ENCODE measurements at regions not wholly inside any gene's neighbourhood (a gene's known extent, or its start where the extent isn't known, plus 50 kb on each side); places are given as distances from the start of the nearest gene placed in this dataset.

DNA sequence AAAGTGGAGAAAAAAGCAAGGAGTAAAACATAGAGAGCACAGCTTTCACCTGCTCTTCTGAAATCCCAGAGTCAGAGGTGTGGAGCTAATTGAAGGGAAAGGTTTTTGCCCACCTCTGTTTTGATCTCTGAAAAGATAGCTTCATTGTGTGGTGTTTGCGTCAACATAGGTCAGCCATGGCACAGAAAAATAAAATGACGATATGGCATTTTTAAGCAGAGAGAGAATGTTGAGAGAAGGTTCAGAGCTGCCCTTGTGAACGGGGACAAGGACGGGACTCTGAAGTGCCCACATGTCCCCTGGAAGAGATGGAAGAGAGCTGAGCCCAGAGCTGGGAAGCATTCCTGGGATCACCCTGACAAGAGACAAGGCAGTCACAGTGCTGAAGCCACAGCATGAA lies 249.4 kb upstream of the PLSCR5 start:
- DNase-seq (ENCODE audit: low read depth in 2 of 3, low spot score in 2 of 3) = no peak

DNA sequence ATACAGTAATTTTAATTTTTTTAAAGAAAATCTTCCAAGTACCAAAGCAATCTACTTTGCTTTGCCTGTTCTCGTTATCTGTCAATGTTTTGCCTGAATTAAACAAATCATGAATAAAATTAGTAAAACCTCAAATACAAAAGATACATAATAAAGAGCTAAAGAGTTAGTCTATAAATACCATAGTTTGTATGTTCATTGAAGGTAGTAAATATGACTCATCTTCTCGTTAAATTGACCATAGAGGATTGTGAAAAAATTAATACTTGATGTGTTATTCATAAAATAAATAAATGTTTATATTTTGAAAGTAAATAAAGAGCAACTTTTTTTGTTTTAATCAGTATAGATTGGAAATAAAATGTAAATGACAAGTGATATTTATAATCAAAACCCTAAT lies 246.5 kb upstream of the PLSCR5 start:
- DNase-seq (ENCODE audit: low read depth in 2 of 3, low spot score in 2 of 3) = no peak

DNA sequence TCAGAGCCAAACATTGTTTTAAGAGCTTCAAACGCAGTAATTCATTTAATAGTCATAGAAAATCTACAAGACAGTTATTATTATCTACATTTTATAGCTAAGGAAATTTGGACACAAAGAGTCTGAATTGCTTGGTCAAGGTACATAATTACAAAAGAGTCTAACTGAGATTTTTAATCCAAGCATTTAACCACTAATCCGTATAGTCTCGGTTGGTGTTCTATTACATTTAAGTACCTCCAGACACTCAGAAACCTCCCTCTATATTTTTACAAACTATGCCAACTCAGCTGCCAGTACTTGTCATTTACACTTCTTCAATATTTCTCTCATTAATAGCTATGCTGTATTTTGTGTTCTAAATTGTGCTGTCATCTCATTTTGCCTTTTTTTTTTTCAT lies 240.2 kb upstream of the PLSCR5 start:
- DNase-seq (ENCODE audit: low read depth in 2 of 3, low spot score in 2 of 3) = no peak

DNA sequence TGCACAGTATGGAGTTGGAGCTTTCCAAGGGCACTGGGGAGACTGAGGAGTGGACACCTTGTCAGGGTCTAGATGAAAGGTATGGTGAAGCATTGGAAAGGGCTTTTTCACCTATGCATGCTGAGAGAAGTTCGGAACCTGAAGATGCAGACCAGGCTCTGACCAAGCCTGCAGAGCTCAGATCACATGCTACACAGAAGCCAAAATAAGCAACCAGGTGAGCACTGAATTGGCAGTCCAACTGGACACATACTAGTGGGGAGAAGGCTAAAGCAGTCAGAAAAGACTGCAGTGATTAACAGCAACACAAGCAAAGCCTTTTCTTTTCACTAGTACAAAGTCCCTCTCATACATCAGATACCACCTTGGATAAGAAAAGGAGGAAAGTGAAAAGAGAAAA lies 238.3 kb upstream of the PLSCR5 start:
- no peak for DNase-seq (ENCODE audit: low read depth in 2 of 3, low spot score in 2 of 3)

DNA sequence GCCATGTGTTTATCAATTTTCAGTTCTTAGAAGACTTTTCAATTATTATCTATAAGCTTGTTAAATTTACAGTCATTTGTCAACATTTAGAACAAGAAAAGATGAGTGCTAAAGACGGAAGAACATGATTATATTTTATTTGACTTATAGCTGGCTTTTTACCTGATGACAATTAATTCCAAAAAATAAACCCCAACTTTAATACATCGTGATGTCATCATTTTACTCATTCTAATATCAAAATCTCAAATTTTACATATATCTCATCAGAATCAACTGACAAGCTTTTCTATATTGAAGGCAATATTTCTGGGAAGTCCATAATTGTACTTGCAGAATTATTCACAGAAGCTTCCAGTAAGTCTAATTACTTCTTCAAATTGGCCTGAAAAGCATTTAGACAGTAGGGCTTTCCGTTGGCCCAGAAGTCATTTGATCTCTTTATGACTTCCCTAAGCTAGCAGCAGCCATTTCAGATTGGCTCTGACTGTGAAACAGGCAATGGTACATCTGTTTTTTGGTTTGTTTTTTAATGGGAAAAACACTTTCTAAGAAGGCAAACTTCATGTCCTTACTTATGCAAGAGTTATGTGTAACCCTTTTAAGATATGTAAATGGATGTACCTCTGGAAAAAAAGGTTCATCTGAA lies 234.7 kb upstream of the PLSCR5 start:
- DNase-seq (ENCODE audit: low read depth in 2 of 3, low spot score in 2 of 3) = no peak

DNA sequence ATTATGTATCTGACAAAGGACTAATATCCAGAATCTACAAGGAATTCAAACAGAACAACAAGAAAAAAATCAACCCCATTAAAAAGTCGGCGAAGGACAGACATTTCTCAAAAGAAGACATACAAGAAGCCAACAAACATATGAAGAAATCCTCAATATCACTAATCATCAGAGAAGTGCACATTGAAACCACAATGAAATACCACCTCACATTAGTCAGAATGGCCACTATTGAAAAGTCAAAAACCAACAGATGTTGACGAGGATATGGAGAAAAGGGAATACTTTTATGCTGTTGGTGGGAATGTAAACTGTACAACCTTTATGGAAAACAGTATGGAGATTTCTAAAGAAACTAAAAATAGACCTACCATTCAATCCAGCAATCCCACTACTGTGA lies 233.1 kb upstream of the PLSCR5 start:
- no peak for DNase-seq (ENCODE audit: low read depth in 2 of 3, low spot score in 2 of 3)

DNA sequence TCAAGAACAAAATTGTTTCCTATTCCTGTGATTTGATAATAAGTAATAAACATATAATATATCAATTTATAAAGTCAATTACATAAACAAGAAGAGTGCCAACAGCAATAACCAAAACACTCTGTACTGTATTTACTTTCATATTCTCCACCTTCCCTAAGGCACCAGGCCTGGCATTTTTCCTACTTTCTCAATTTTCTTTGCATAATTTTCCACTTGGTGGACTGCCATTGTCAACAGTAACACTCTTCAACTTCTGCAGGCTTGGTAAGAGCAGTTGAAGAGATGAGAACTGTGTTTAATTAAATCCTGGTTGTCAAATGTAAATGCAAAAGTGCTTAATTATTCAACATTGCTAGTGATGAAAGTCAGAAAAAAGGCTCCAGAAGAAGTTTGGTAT lies 229.8 kb upstream of the PLSCR5 start:
- no peak for DNase-seq (ENCODE audit: low read depth in 2 of 3, low spot score in 2 of 3)

DNA sequence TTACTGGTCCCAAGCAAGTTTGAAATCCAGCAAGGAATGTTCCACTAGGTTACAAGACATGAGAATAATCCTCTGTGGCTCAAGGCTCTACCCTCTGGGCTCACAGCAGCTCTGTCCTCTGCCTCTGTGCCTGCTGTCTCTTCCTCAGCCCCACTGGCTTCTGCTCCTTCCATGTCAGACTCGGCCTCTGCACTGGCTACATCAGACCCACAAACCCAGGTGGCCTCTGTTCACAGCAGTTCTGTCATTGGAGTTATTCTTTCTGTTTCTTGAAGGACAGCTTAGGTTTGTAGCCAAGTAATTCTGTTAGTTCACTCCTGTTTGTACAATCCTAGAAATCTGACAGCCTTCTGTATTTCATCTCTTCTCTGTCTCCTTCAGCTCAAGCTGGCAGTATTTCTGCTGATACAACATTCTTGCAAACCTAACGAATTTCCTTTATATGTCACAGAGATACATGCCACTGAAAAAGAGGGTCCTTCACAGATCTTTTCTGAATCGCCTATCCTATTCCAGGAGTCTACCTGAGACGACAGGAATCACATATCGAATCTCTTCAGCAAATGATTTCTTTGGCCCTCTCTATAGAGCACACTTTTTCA lies 227.8 kb upstream of the PLSCR5 start:
- no peak for DNase-seq (ENCODE audit: low read depth in 2 of 3, low spot score in 2 of 3)

DNA sequence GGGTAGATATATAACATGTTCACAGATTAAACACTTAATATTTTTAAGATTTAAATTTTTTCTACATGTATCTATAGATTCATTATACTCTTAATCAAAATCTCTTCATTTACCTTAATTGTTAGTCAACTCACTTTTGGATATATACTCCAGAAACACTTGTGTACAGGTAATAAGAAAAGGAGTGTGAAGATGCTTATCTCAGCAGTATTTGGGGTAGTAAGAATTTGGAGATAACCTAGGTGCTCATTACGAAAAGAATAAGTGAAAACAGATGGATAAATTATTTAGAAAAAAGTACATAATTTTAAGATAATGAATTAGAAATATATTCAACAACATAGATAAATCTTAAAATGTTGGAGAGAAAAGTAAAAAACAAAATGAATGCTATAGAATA lies 226.5 kb upstream of the PLSCR5 start:
- DNase-seq (ENCODE audit: low read depth in 2 of 3, low spot score in 2 of 3) = no peak

DNA sequence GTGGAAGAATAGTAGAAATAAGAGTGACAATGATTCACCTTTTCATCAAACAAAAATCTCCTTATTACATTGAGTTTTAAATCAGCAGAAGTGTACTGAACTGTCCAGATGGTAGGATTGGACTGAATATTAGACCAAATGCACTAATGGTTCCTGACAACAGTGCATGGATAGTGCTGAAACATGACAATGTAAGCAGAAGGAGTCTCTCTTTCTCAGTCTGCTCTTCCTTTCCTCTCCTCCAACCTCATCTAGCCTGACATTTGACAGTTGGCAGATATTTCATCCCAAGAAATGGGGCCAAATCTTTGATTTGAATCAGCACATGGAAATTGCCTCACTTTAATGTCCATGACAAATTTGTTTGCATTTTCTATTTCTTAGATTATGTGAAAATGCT lies 225.1 kb upstream of the PLSCR5 start:
- no peak for DNase-seq (ENCODE audit: low read depth in 2 of 3, low spot score in 2 of 3)

DNA sequence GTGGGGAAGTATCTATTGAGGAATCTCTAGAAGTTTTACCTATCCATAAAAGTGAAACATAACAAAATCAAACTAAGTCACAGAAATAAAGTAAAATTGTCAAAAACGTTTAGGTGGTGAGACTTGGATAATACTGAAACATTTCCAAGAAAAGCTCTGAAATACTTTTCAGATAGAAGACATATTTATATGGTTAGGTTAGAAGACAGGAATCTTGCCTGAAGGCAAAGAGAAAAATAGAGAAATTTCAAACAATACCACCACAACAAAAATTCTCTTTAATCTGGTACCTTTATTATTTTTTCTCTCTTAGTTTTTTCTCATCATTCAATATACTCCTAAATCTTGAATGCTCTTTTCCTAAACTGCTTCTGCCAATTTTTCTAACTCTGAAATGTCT lies 222.7 kb upstream of the PLSCR5 start:
- no peak for DNase-seq (ENCODE audit: low read depth in 2 of 3, low spot score in 2 of 3)

DNA sequence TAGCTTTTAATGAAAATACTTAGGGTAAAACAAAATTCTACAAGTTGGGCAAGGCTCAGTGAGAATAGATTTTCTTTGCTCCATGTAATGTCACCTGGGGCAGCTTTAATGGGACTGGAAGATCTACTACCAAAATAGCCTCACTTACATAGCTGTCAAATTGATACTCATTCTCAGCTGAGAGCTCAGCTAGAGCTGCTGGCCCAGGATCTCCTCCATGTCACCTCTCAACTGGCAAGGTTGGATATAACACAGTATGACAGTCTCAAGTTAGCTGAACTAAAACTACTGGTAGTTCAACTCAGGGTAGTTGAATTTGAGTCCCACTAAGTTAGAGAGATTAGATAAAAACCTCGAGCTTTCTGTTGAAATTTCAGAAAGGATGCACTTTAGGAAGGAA lies 218.5 kb upstream of the PLSCR5 start:
- DNase-seq (ENCODE audit: low read depth in 2 of 3, low spot score in 2 of 3) = no peak

DNA sequence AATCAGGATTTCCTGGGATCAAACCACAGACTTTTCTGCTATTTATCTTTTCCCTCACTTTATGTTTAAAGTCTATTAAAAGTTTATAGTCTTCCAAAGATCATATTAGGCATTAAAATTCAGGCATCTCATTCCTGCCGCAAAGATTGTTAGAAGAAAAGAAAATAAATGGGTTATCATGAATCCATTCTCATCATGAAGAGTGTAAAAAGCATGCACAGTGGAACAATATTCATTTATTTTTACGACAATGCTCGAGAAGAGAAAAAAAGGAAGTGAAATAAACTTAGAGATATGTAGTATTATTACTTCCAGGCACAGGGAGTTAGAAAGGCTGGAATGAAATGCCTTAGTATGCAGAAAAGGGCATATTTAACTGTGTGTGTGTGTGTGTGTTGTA lies 213.7 kb upstream of the PLSCR5 start:
- no peak for DNase-seq (ENCODE audit: low read depth in 2 of 3, low spot score in 2 of 3)

DNA sequence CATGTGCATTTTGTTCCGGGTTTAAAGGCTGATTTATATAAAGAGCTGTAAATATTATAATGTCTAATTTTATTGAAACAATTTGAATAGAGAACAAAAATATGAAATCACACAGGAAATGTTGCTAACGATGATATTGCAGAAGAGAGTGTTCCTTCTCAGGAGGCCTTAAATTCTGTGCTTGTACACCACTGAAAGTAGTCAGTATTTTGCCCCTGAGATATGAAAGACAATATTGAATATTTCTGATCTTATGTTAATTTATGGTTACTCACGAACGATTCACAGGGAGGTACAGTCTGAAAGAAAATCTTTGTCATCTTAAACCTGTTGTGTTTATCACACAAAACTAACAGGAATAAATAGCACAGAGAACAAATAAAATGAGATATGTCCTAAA lies 213.2 kb upstream of the PLSCR5 start:
- DNase-seq (ENCODE audit: low read depth in 2 of 3, low spot score in 2 of 3) = no peak

DNA sequence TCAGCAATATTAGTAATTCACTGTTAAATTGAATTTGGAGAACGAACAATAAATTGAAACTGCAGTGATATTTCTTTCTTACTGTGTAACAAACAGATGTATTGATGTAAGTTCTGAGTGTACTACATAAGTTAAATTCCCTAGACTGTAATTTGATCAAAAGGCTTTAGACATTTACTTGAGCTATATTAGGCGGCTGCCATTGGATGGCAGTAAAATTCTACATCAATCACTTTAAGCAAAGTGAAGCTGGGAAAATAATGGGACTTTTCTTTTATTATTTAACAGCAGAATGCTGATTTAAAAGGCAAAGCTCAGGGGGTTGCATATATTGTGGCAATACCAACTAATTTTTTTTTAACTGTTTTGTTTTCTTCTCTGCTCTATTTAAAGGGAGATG lies 212.6 kb upstream of the PLSCR5 start:
- no peak for DNase-seq (ENCODE audit: low read depth in 2 of 3, low spot score in 2 of 3)

DNA sequence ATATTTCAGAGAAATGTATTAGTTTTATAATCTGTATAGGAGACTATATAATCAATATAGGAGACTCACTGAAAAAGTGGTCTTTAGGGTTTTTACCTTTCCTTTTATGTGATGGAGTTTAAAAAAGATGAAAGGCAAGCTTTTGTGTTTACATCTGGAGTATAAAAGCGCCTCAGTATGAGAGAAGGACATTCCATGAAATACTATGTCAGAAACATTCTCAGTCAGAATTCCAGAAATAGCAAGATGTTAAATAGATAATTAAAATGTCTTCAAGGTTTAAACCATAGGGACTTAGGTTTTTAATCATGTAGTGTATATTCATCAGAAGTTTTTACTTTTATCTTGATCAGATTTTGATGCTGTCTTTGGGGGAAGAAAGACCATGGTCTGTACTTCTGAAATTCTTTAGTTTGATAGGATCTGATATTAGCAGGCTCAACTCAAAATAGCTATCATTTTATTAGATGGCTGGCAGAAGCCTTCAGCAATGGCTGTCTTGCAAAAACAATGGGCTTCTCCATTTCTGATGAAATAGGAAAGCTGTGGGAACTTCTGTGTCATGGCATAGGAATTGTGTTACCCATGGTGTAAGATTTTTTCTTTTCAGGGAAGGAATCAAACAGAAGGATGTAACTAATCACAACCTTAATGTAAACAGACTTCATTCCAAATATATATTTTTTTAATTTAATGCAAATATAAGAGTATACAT lies 209.6 kb upstream of the PLSCR5 start:
- DNase-seq (ENCODE audit: low read depth in 2 of 3, low spot score in 2 of 3) = no peak

DNA sequence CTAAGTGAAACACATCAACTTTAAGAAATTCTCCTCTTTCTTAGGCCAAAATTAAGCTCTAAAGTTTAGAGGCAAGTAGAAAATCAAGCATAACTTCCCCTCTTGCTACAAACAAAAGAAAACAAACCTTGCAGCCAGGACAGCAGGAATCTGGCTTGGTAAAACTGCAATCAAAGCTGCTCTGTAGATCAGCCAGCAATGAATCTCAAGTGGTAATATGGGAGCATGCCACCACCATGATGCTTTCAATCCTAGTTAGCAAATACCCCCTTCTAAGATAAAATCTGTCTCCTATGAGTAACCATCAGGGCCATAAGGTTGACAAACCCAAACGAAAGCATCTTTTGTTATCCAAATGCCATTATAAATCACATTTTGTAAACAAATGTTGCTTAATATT lies 208.3 kb upstream of the PLSCR5 start:
- no peak for DNase-seq (ENCODE audit: low read depth in 2 of 3, low spot score in 2 of 3)

DNA sequence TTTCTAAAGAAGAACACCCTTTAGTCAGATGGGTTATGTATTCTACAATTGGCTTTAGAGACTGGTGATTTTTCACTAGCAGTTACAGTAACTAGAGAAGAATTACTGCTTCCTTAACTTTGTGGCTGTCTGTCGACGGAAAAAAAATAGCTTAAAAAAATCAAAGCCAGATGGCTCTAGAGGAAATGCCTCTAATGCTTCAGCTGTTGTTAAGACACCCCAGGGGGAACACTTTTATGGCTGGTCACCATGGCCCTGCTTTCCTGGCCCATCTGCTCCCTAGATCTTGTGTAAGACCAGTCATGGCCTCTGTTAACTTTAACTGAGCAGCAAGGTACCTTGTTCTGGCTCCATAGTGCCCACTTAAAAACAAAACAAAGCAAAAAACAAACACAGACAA lies 198.6 kb upstream of the PLSCR5 start:
- no peak for DNase-seq (ENCODE audit: low read depth in 2 of 3, low spot score in 2 of 3)

DNA sequence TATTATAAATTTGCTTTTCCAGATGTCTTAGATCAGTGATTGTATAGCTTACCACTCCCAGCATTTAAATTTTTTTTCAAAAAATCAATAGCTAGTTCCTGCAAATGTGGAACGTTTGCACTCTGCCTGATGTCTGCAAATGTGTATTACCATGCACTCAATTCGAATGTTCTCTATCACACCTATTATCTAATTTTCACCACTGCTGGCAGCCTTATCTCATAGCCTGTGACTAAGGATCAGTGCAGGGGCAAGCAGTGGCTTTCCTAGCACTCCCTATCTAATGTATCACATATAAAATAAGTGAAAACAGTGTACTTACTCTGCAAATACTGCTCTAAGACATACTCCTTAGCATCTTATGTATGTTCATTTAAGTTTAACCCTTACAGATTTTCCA lies 196.3 kb upstream of the PLSCR5 start:
- DNase-seq (ENCODE audit: low read depth in 2 of 3, low spot score in 2 of 3) = no peak

DNA sequence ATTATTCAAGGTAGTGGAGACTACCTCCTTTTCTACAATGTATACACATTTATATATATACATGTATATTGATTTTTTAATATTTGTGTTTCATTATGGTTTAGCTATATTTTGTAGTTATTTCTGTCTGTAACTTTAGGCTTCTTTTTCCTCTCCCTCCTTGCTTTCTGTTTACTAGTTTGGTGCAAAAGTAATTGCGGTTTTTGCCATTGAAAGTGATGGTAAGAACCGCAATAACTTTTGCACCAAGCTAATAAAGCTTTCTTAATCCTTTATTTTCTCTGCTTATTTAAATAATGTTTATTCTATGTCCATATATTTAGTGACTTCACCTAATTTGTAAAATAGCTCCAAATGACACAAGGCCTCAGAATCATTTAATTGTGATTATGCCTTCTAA lies 195.3 kb upstream of the PLSCR5 start:
- DNase-seq (ENCODE audit: low read depth in 2 of 3, low spot score in 2 of 3) = no peak

DNA sequence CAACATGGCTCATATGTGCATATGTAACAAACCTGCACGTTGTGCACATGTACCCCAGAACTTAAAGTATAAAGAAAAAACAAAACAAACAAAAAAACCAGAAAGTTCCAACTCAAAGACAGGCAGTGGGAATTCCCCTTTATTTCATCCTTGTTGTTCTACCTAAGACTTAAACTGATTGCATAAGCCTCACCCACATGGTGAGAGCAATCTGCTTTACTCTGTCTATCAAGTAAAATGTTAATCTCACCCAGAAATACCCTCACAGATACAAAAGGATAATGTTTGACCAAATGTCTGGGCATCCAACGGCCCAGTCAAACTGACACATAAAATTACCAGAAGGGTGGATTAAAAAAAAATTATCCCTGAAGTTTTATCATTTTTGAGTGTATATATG lies 190.9 kb upstream of the PLSCR5 start:
- DNase-seq (ENCODE audit: low read depth in 2 of 3, low spot score in 2 of 3) = no peak

DNA sequence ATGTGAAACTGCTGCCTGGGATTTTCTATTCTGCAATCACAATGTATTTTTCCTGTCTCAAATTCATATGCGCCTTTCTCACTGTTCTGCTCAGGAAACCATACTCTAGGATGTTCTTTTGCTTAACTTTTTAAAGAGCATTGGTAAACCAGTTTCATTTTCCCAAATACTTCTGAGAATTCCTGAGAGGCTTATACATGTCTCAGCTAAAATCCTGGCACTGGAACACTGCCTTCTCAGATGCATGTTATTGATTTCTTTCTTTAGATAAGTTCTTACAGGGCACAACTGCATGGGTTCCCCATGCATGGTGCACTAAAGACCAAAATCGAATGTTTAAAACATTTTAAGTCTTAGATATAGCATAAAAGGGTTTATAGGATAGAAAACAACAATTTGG lies 178.3 kb upstream of the PLSCR5 start:
- no peak for DNase-seq (ENCODE audit: low read depth in 2 of 3, low spot score in 2 of 3)

DNA sequence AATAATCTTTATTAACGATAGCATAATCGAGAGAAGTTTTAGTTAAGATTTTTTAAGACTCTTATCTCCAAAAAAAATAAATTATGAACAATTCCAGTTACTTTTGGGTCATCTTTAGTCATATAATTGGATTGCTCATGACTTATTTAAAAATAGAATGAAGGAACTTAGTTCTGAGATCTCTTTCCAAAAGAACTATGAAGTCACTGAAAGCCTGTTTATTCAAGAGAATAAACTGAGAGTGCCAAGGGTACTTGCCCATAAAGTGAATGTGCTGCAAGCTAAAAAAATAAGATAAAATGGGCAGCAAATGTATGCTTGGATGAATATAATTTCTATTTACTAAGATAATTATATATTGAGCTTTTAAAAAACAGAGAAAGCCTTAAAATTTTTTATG lies 176.5 kb upstream of the PLSCR5 start:
- no peak for DNase-seq (ENCODE audit: low read depth in 2 of 3, low spot score in 2 of 3)
